ENCODE measurements at regions not wholly inside any gene's neighbourhood (a gene's known extent, or its start where the extent isn't known, plus 50 kb on each side); places are given as distances from the start of the nearest gene placed in this dataset.

DNA sequence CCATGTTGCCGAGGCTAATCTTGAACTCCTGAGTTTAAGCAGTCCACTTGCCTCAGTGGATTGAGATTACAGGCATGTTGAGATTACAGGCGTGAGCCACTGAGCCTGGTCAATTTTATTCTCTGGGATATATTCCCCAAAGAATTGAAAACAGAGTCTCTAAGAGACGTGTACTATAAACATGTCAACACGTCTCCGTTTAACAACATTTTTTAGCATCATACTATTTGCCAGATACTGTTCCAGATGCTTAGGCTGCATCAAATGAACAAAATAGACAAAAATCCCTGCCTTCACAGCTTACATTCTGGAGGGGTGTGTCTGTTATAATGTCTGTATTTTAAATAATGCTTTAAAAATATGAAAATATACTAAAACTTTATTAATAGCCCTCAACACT lies 54.1 kb upstream of the PRKG1 start:
- TF ChIP-seq, protein P1, sequence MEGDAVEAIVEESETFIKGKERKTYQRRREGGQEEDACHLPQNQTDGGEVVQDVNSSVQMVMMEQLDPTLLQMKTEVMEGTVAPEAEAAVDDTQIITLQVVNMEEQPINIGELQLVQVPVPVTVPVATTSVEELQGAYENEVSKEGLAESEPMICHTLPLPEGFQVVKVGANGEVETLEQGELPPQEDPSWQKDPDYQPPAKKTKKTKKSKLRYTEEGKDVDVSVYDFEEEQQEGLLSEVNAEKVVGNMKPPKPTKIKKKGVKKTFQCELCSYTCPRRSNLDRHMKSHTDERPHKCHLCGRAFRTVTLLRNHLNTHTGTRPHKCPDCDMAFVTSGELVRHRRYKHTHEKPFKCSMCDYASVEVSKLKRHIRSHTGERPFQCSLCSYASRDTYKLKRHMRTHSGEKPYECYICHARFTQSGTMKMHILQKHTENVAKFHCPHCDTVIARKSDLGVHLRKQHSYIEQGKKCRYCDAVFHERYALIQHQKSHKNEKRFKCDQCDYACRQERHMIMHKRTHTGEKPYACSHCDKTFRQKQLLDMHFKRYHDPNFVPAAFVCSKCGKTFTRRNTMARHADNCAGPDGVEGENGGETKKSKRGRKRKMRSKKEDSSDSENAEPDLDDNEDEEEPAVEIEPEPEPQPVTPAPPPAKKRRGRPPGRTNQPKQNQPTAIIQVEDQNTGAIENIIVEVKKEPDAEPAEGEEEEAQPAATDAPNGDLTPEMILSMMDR (IDR thresholded peaks at IDR 0.05; ENCODE audit: partially characterized antibody, unreplicated experiment): no peak
- H3K4me3 Mint-ChIP-seq (ENCODE audit: unreplicated experiment): no peak overlapping the region
- H3K9me3 Mint-ChIP-seq (ENCODE audit: unreplicated experiment): no peaks in the 10 kb centered on the region
- DNase-seq: no peak
- H3K36me3 Mint-ChIP-seq (ENCODE audit: unreplicated experiment): no peaks in the 10 kb centered on the region
- H3K4me1 Mint-ChIP-seq (ENCODE audit: low read depth, unreplicated experiment): no peaks in the 10 kb centered on the region
- no peak overlapping the region for H3K27ac Mint-ChIP-seq (ENCODE audit: unreplicated experiment)
- H3K27me3 Mint-ChIP-seq (ENCODE audit: unreplicated experiment): no peaks in the 10 kb centered on the region

- no peak overlapping the region for H3K27ac Mint-ChIP-seq (ENCODE audit: unreplicated experiment)
- TF ChIP-seq, protein P1 (IDR thresholded peaks at IDR 0.05; ENCODE audit: partially characterized antibody, unreplicated experiment): no peak
- no peaks in the 10 kb centered on the region for H3K36me3 Mint-ChIP-seq (ENCODE audit: unreplicated experiment)
- no peak overlapping the region for H3K4me3 Mint-ChIP-seq (ENCODE audit: unreplicated experiment)
- H3K27me3 Mint-ChIP-seq (ENCODE audit: unreplicated experiment): no peaks in the 10 kb centered on the region
- DNase-seq: no peak
- no peaks in the 10 kb centered on the region for H3K9me3 Mint-ChIP-seq (ENCODE audit: unreplicated experiment)
- H3K4me1 Mint-ChIP-seq (ENCODE audit: low read depth, unreplicated experiment): no peaks in the 10 kb centered on the region
Observed at GRCh38 chr10:51022933-51023585, 51.2 kb upstream of the PRKG1 start.

DNA sequence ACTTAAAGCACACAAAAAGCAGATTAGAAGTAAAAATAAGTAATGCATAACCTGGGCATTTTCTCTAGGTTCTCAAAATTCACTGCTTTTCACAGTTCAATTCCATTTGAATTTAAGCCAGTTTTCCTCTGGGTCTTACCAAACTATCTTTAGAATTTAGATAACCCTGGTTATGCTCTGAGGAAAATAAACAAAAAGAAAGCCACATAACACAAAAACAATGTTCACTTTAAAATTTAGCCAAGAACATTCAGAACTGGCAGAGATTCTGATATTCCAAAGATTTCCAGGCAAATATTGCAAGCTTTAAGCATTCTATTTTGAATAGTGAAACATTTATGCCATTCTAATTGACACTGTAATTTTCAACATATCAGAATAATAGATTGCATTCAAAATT lies 50.7 kb upstream of the PRKG1 start:
- no peak for DNase-seq
- no peaks in the 10 kb centered on the region for H3K4me1 Mint-ChIP-seq (ENCODE audit: low read depth, unreplicated experiment)
- H3K9me3 Mint-ChIP-seq (ENCODE audit: unreplicated experiment): no peaks in the 10 kb centered on the region
- H3K4me3 Mint-ChIP-seq (ENCODE audit: unreplicated experiment): no peak overlapping the region
- no peaks in the 10 kb centered on the region for H3K36me3 Mint-ChIP-seq (ENCODE audit: unreplicated experiment)
- no peaks in the 10 kb centered on the region for H3K27me3 Mint-ChIP-seq (ENCODE audit: unreplicated experiment)
- TF ChIP-seq, protein P1 (IDR thresholded peaks at IDR 0.05; ENCODE audit: partially characterized antibody, unreplicated experiment): no peak
- no peak overlapping the region for H3K27ac Mint-ChIP-seq (ENCODE audit: unreplicated experiment)

Measured in glutamatergic neuron (in vitro differentiated cells).